ENCODE measurements at regions not wholly inside any gene's neighbourhood (a gene's known extent, or its start where the extent isn't known, plus 50 kb on each side); places are given as distances from the start of the nearest gene placed in this dataset.
"Not testable (repeated sequence)": the region's sequence is repeated elsewhere in the genome, so short reads cannot be mapped to it uniquely, and the experiment has no call there.

DNA sequence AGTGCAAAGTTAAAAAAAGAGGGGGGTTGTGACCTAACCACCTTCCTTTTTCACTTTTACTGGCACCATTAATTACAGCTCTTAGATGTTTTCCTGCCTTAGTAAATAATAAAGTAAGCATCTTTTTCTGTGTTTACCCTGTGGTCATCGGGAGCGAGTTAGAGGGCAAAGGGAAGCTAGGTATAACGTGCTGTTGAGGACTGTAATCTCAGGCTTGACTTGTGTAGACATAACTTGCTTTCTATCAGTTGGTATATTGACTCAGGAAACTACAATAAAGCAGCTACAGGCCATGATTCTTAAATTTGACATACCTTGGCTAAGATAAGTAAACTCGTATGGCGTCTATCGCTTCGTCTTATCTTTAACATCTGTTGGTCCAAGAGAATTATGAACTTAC is 509.8 kb upstream of the CHD1 start:
- intact Hi-C loops (cut with DNase I): no loop called here
- no peak for ATAC-seq
- no peak for DNase-seq

DNA sequence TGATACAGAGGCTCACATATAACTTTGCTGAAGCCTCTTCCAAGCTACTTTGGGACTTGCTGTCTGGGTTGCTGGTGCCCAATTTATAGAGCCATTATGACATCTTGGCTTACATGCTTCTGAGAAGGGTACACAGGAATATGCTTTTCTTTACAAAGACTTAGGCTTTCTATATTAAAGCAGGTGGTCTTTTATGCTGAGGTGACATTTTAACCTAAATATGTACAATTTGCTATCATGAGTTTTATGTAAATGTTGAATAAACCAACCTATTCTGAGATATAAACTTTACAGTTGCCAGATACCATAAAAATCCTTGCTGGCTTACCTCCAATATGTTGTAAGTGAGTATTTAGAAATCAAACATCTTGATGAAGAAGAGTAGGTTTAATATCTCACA is 509.2 kb upstream of the CHD1 start:
- ATAC-seq (no peak), DNase-seq (no peak)
- intact Hi-C loops (cut with DNase I): no loop called here

DNA sequence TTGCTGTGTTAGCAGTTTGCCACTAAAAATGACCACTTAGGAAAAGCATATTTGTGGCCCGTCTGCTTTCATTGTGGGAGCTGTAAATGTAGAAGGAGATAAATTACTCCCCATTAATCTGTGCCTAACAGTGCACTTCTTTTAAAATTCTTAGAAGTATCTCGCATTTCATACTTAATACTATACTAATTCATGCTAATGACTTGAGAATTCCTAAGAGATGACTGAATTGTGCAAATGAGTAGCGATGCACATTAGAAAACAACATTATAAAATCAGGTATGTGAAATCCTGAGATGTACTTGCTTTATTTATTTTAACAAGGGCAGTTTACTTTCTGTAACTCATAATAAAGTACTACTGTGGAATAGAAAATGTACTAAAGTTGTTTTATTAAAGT is 494.6 kb upstream of the CHD1 start:
- intact Hi-C loops (cut with DNase I); DNase-seq; ATAC-seq: not testable (repeated sequence)

DNA sequence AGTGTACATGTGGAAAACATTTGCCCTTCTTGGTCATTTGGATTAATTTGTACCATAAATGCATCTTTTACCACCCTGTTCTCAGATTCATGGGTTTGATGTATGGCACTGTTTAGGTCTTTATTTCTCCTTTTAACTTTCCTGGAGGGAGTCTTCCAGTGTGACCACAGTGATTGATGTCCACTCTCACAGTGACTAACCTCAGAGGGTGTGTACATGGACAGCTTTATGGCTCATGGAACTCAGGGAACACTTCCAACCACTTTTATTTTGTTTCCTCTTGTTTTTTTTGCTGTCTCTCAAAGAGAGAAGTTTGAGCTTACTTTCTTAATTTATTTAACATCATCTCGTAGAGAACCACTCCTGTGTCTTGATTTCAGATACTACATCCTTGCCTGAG is 489.8 kb upstream of the CHD1 start:
- ATAC-seq; intact Hi-C loops (cut with DNase I); DNase-seq: not testable (repeated sequence)

DNA sequence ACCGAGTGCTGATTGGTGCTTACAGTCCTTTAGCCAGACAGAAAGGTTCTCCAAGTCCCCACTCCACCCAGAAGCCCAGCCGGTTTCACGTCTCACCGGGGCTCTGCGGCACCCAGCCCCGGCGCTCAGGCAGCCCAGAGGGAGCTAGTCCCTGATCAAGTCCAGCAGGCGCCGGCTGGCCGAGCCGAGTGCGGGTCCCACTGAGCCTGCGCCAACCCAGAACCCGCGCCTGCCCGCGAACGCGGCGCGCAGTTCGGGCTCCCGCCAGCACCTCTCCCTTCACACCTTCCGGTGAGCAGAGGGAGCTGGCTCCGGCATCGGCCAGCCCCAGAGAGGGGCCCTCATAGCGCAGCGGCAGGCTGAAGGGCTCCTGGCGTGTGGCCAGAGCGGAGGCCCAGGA is 481.6 kb upstream of the CHD1 start:
- DNase-seq; ATAC-seq; intact Hi-C loops (cut with DNase I): not testable (repeated sequence)

DNA sequence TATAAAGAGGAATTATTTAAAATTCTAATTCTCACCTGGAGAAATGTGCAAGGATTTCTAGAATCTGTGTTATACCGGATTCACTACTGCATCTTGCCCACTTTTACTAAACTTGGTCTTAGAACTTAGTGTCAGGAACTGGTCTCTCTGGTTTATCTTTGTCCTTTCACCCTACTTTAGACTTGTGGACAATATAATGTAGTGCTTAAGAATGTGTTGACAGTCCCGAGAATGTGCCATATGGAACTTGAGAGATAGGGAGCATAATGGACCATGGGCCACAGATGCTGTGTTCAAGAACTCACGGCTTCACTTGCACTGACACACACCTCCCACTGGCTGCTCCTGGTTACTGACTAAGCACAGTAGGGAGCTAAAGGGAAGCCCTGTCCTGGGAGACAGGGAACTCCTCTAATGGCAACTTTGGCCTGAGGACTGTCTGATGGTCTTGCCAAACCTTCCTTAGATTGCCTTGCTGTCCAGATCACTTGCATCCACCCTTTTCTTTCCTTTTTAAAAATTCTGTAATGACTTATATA is 476.0 kb upstream of the CHD1 start:
- intact Hi-C loops (cut with DNase I); ATAC-seq; DNase-seq: not testable (repeated sequence)

DNA sequence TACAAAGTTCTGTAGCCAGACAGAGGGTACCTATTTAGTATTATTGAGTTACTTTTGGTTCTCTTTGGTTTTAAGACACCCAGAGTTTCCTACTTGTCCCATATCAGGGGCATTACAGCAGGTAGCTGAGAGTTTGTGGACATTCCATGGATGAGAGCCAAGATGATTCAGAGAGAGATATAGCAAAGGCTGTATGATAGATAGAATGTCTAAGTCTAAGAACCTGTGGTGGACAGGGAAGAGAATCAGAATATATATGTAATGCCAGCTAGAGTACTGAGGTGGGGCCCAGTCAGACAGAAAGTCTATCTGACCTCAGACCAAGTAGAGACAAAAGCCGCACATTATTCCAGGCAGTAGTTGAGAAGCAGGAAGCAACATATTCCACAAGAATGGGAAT is 471.8 kb upstream of the CHD1 start:
- intact Hi-C loops (cut with DNase I); DNase-seq; ATAC-seq: not testable (repeated sequence)

DNA sequence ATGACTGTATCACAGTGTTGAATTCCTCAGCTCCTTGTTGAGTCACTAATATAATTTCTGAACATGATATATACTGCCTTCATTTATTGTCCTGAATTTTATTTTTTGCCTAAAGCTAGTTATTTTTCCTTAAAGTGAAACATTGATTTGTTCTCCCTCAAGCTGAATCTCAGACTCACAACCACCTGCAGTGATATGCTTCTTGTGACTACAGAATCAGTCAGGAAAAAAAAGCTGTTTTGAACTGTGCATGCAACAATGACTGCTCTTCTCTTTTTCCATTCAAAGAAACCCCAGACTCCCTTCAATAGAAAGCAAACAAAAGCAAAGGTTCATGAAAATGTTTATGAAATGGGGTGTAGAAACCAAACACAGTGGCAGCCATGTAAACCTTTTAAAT is 470.2 kb upstream of the CHD1 start:
- intact Hi-C loops (cut with DNase I): no loop called here
- no peak for ATAC-seq

DNA sequence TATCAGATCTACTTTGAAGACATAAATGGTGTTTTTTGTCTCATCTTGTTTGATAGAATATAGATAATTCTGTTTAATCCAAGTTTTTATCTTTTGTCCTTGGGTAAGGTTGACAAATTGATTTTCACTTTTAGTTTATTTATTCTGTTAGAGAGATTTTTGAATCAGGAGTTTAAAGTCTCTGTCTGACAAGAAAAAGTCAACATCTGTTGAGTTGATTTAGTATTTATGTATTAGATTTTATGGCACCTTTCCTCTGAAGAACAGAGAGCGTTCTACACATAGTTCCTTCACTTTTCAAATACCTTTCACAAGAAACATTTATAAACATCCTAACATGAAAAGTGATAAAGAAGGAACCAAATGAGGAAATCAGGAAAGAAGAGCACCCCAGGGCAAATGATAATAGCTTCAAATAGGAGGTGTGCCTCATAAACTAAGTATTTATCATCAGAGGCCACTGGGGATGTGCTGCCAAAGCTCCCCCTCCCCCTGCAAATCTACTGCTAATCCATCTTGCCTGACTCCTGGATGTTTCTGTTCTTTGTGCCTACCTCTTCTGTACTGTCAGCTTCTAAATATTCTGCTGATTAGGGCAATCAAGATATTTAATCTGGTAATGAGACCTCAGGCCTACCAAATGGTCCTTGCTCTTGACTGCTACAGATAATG is 457.7 kb upstream of the CHD1 start:
- ATAC-seq (no peak), DNase-seq (no peak)
- intact Hi-C loops (cut with DNase I): no loop called here

More for the DNA sequence above, 470.2 kb upstream of the CHD1 start:
- DNase-seq: no peak

DNA sequence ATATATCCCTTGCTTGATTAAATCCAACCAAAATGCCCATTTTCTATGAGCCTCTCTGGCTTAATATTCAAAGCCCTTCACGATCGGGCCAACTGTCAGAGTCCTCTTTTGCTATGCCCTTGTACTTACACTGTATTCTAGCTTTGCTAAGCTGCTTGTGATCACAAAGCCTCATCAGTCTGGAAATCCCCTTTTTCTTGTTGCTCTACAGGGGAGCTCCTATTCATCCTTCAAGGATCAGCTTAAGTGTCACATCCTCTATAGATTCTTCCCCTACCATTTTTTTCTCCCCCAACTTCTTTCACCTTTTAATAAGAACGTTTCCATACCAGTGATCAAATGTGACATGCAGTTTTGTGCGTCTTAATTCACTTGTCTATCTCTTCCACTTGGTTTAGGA is 450.4 kb upstream of the CHD1 start:
- DNase-seq (no peak), ATAC-seq (no peak)
- intact Hi-C loops (cut with DNase I): no loop called here

DNA sequence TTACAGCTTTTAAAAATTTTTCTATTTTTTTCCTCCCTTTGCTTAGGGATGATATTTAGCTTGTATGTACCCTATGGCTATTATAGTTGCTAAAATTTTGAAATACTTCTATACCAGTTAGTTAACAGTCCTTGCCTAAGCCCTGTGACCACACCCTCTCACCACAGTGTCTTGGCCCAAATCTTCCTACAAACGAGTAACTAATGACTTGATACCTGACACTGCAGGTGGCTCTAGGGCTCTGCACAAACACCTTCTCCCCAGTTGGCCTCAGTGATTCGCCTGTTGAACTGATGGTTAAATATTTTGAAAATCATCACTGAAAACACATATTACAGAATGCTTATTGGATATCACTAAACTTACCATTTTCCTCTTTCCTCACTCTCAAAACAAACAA is 449.6 kb upstream of the CHD1 start:
- intact Hi-C loops (cut with DNase I): no loop called here
- DNase-seq (no peak), ATAC-seq (no peak)

DNA sequence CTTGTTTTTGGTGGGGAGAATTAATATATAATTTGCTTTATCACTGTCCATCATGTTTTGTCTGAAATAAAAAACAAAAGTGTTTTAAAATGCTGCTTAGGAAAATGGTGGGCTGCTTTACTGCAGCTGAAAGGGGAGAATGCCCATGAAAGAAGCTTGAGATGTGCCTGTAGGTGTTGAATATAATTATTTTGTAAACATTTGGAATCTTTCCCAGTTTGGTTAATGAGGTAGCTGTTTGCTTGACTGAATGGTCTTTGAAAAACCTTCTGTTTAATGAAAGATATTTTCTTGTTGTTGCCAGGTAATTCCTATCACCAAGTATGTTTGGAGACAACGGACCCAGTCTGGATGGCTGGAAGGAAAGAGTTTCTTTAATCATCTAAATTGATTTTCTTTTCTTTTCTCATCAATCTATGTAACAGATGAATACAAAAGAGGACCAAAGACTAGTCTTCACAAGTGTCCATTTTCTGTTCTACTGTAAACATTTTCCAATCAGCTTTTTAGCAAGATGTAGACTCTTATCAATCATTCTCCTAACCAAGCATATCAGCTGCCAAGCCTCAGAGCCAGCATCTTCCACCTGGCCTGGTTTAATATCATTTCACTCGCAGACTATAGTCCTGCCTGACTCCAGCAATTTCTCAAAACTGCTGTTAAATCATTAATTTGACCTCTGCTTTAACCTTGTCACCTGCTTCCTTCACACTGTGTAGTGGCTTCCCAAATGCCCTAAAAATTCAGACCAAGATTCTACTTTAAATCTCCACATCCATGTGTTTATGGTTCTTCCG is 441.2 kb upstream of the CHD1 start:
- DNase-seq: no peak
- ATAC-seq: no peak
- intact Hi-C loops (cut with DNase I): no loop called here

DNA sequence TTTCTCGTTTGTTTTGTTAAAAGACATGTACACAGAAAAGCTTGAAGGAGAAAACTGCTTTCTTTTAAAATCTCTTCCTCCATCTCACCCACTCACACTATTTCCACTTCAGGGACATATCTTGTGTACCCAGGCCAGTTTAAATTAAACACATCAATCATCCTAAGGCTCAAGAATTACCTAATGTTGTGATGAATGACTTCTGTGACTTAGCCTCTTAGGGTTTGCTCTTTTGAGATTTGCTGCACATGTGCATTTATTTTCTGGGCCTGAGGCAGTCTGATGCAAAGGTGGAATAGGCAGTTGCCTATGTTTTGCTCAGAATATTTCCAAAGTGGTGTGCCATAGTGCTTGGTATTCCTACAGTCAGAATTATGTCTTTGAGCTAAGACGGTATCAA is 439.9 kb upstream of the CHD1 start:
- ATAC-seq (no peak), DNase-seq (no peak)
- intact Hi-C loops (cut with DNase I): no loop called here

DNA sequence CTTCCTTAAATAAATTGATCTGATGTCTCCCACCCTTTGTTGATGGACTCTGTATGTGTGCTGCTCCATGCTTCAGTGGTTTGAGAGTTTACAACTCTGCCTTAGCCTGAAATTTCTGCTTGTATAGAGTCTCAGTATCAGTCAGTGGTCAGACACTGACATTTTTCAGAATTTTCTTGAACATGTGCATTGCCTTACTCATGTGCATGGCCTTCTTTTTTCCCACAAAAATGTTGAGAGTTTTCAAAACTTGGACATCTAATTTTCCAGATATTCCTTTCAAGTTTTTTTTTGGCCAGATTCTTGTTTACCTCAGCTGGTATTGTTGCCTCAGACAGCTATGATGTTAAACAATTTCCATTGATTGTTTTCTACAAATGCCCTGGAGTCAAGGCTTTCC is 427.1 kb upstream of the CHD1 start:
- no peak for DNase-seq
- intact Hi-C loops (cut with DNase I): no loop called here
- no peak for ATAC-seq

DNA sequence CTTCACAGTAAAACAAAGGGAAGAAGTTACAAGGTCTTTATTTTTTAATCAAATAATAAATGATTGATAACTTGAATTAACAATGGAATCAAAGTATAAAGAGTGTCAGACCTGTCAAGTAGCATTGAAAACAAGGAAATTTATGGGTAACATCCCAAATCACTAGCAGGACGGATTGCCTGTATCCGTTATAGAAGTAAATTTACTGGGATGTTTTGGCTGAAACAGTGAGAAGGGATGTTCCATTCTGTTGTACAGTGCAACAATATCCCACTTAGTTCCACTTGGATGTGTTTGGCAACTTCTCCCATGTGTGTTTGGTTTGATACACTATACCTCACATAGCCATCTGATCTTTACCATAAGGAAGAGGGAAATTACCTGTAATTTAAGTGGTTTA is 421.0 kb upstream of the CHD1 start:
- DNase-seq: no peak
- ATAC-seq: no peak
- intact Hi-C loops (cut with DNase I): no loop called here

DNA sequence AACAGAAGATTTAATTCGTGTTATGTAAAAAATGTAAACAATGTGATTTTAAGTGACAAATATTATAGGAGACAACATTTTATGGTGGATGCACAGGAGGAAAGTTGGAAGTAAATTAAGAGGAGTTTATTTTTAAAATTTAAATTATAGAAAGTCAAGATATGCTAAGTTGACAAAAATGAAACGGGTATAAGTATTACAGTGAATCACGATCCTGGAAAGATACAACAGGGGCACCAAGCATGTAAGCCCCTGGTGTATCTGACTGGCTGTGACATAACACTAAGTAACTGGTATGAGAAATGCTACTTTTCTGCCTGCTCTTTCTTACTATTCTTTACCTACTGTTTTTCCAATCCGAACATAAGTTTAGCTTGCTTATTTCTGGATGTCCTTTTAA is 419.8 kb upstream of the CHD1 start:
- ATAC-seq: no peak
- no peak for DNase-seq
- intact Hi-C loops (cut with DNase I): no loop called here

DNA sequence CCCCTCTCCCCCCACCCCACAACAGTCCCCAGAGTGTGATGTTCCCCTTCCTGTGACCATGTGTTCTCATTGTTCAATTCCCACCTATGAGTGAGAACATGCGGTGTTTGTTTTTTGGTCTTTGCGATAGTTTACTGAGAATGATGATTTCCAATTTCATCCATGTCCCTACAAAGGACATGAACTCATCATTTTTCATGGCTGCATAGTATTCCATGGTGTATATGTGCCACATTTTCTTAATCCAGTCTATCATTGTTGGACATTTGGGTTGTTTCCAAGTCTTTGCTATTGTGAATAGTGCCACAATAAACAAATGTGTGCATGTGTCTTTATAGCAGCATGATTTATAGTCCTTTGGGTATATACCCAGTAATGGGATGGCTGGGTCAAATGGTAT is 411.0 kb upstream of the CHD1 start:
- DNase-seq; ATAC-seq; intact Hi-C loops (cut with DNase I): not testable (repeated sequence)

DNA sequence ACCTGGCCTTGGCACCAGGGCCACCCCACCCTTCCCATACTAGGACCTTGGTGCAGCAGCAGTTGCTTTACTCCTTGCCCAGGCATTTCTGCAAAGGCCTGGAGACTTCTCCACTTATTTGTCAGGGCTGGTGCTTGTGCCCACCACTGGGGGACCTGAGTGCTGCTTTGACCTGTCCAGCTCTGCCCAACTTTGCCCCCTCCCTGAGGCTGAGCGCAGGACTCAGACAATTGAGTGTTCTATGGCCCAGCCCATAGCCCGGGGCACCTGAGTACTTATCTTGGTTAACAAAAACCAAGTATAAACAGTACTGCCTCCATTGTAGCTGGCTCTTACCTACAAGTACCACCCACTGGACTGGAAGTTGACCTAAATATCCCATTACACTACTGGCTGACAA is 406.1 kb upstream of the CHD1 start:
- no peak for DNase-seq
- intact Hi-C loops (cut with DNase I): no loop called here
- no peak for ATAC-seq

DNA sequence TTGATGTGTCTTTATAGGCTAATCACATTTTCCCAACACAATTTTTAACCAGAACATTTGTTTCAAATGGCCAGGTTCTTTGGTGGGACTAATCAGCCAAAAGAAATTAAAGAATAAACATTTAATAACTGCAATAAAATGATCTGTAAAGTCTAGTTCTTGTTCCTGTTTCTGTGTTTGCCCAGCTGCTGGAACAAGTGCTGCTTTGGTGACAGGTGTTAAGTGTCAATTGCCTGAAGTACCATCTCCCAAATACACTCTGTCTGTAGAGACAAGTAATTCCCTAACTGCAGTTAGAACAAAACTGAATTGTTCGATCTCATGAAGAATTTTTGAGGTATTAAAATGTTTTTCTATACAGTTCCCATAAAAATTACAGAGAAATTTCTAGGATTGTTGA is 402.3 kb upstream of the CHD1 start:
- ATAC-seq (no peak), DNase-seq (no peak)
- intact Hi-C loops (cut with DNase I): no loop called here

DNA sequence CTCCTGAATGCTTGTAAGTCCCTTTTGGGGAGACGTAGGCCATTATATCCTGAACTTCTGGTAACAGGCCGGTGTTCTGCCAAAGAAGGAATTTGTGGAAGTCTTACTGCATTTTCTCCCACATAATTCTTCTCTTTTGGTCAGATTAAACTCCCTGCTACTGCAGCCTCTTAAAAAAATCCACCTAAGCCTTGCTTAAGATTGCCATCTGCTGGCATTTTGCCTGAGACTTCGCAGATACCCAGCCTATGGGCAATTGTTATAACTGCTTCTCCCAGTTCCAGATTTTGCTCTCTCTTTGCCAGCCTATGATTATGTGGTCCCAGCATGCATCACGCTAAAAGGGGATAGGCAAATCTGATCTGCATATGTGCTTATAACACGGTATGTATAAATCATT is 391.6 kb upstream of the CHD1 start:
- intact Hi-C loops (cut with DNase I): no loop called here
- ATAC-seq (no peak), DNase-seq (peak; percentile 16)

DNA sequence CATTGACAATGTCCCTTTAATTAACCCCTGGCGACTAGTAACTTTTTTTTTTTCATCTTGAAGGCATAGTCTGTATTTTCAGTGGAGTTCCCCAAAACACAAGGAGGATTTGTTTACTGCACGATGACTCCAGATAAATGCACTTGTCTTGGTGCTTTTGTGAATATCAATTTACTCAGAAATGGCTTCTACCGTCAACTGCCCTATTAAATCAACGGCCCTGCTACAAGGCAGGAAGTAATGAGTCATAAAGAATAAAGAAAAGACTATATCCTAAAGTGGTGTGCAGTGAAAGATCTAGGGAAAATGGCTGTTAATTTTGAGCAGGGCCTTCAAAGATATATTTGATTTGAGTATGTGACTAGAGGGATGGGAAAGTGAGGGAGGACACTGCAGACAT is 388.3 kb upstream of the CHD1 start:
- DNase-seq: no peak
- intact Hi-C loops (cut with DNase I): no loop called here
- no peak for ATAC-seq

Data from left cardiac atrium (tissue), 4 donors.